ENCODE measurements at regions not wholly inside any gene's neighbourhood (a gene's known extent, or its start where the extent isn't known, plus 50 kb on each side); places are given as distances from the start of the nearest gene placed in this dataset.

GRCh38 chr15:70151003-70151402 is 53.3 kb upstream of the TLE3 start:
- H3K4me3 ChIP-seq (ENCODE audit: control insufficient read depth, low read depth, low read length), result no peak overlapping the region
- no peak for DNase-seq (ENCODE audit: low read depth)
- TF ChIP-seq, protein P1, sequence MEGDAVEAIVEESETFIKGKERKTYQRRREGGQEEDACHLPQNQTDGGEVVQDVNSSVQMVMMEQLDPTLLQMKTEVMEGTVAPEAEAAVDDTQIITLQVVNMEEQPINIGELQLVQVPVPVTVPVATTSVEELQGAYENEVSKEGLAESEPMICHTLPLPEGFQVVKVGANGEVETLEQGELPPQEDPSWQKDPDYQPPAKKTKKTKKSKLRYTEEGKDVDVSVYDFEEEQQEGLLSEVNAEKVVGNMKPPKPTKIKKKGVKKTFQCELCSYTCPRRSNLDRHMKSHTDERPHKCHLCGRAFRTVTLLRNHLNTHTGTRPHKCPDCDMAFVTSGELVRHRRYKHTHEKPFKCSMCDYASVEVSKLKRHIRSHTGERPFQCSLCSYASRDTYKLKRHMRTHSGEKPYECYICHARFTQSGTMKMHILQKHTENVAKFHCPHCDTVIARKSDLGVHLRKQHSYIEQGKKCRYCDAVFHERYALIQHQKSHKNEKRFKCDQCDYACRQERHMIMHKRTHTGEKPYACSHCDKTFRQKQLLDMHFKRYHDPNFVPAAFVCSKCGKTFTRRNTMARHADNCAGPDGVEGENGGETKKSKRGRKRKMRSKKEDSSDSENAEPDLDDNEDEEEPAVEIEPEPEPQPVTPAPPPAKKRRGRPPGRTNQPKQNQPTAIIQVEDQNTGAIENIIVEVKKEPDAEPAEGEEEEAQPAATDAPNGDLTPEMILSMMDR (IDR thresholded peaks at IDR 0.05; ENCODE audit: control insufficient read depth, insufficient read depth, low read depth, low read length, missing control alignments), result no peak

DNA sequence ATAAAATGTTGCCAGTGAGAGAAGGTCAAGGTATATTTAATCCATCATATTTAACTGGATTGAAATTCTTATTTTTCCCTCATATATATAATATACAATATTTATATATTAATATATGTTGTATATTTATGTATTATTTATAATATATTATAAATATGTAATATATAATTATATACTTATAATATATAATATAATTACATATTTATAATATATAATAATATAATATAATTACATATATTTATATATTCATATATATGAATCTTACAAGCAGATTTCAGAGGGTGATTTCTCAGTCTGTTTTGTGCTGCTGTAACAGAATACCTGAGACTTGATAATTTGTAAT is 52.7 kb upstream of the TLE3 start:
- TF ChIP-seq, protein P1 (IDR thresholded peaks at IDR 0.05; ENCODE audit: control insufficient read depth, insufficient read depth, low read depth, low read length, missing control alignments), result no peak
- no peak overlapping the region for H3K4me3 ChIP-seq (ENCODE audit: control insufficient read depth, low read depth, low read length)

GRCh38 chr15:70149667-70150404 is 52.1 kb upstream of the TLE3 start:
- H3K4me3 ChIP-seq (ENCODE audit: control insufficient read depth, low read depth, low read length), result no peak overlapping the region
- no peak for DNase-seq (ENCODE audit: low read depth)
- TF ChIP-seq, protein P1 (IDR thresholded peaks at IDR 0.05; ENCODE audit: control insufficient read depth, insufficient read depth, low read depth, low read length, missing control alignments), result no peak

More for the DNA sequence above, 52.7 kb upstream of the TLE3 start:
- no peak for DNase-seq (ENCODE audit: low read depth)

DNA sequence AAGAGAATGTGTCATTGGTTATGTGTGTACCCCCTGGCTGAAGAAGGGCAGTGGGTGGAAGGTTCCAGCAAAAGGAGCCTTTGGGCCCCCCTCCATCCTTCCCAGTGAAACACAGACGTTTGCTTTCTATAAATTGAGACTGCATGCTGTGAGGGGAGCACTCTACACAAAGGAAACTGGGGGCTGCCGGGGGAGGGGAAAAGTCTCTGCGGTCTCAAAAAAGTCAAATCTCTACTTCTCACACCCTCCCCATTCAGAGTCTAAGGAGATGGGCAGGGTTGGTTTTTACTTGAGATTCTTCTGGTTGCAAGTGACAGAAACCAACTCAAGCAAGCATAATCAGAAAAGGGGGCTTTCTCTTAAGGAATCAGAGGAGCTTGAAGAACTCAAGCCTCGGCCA is 50.1 kb upstream of the TLE3 start:
- DNase-seq (ENCODE audit: low read depth), result no peak
- no peak overlapping the region for H3K4me3 ChIP-seq (ENCODE audit: control insufficient read depth, low read depth, low read length)
- TF ChIP-seq, protein P1 (IDR thresholded peaks at IDR 0.05; ENCODE audit: control insufficient read depth, insufficient read depth, low read depth, low read length, missing control alignments), result no peak

Data from AG09309 (cell line).